ENCODE measurements at regions not wholly inside any gene's neighbourhood (a gene's known extent, or its start where the extent isn't known, plus 50 kb on each side); places are given as distances from the start of the nearest gene placed in this dataset.

GRCh38 chr20:62571669-62572344 lies 70.5 kb upstream of the SLCO4A1 start:
- TF ChIP-seq, protein P1, sequence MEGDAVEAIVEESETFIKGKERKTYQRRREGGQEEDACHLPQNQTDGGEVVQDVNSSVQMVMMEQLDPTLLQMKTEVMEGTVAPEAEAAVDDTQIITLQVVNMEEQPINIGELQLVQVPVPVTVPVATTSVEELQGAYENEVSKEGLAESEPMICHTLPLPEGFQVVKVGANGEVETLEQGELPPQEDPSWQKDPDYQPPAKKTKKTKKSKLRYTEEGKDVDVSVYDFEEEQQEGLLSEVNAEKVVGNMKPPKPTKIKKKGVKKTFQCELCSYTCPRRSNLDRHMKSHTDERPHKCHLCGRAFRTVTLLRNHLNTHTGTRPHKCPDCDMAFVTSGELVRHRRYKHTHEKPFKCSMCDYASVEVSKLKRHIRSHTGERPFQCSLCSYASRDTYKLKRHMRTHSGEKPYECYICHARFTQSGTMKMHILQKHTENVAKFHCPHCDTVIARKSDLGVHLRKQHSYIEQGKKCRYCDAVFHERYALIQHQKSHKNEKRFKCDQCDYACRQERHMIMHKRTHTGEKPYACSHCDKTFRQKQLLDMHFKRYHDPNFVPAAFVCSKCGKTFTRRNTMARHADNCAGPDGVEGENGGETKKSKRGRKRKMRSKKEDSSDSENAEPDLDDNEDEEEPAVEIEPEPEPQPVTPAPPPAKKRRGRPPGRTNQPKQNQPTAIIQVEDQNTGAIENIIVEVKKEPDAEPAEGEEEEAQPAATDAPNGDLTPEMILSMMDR (conservative IDR thresholded peaks at IDR 0.05; ENCODE audit: low read length): peak; percentile 49; the same call in 1 of the 2 replicates
- TF ChIP-seq EZH2phosphoT487 (IDR thresholded peaks at IDR 0.05; ENCODE audit: borderline replicate concordance): no peak
